Subcutaneous abdominal adipose tissue (tissue), 5 donors: ENCODE measurements at regions not wholly inside any gene's neighbourhood (a gene's known extent, or its start where the extent isn't known, plus 50 kb on each side); places are given as distances from the start of the nearest gene placed in this dataset.

Experiments used
- H3K27ac ChIP-seq: one replicate; pipeline ENCODE4 v1.7.0; 2013; ENCODE audit warnings: low read depth, mild to moderate bottlenecking, inconsistent platforms, low read length, moderate library complexity
- H3K27me3 ChIP-seq, 5 donors: one replicate each; pipeline ENCODE4 v1.7.0; 2013; ENCODE audit warnings: low read length in 5 of 5, inconsistent platforms in 1 of 5; ENCODE audit not compliant: control insufficient read depth in 5 of 5, insufficient read depth in 4 of 5
- H3K36me3 ChIP-seq, 5 donors: one replicate each; pipeline ENCODE4 v1.7.0; 2013; ENCODE audit warnings: low read length in 5 of 5; ENCODE audit not compliant: control insufficient read depth in 5 of 5, insufficient read depth in 5 of 5
- H3K4me1 ChIP-seq, 5 donors: one replicate each; pipeline ENCODE4 v1.7.0; 2013; ENCODE audit warnings: low read length in 5 of 5, mild to moderate bottlenecking in 3 of 5, moderate library complexity in 1 of 5; ENCODE audit not compliant: control insufficient read depth in 5 of 5, insufficient read depth in 5 of 5
- H3K4me3 ChIP-seq, 5 donors: one replicate each; pipeline ENCODE4 v1.7.0; 2013; ENCODE audit warnings: low read length in 5 of 5, low read depth in 1 of 5
- H3K9ac ChIP-seq, 5 donors: one replicate each; pipeline ENCODE4 v1.7.0; 2013; ENCODE audit warnings: low read length in 5 of 5, mild to moderate bottlenecking in 4 of 5, moderate library complexity in 3 of 5
- H3K9me3 ChIP-seq, 5 donors: one replicate each; pipeline ENCODE4 v1.7.0; 2013; ENCODE audit warnings: low read length in 5 of 5; ENCODE audit not compliant: control insufficient read depth in 5 of 5
- donor health status: healthy.
- donor health status: healthy.
- donor health status: healthy.
- donor health status: healthy.
- donor health status: healthy.

- H3K9ac ChIP-seq = no peak overlapping the region
- H3K27ac ChIP-seq = no peak overlapping the region
- peaks cover 0 to 24% (median 14%) of the 10 kb centered on the region in 5 donors for H3K4me1 ChIP-seq
- no peak overlapping the region for H3K4me3 ChIP-seq
- no peaks in the 10 kb centered on the region for H3K36me3 ChIP-seq
- peaks cover 0 to 2% (median 0%) of the 10 kb centered on the region in 5 donors for H3K27me3 ChIP-seq
- no peaks in the 10 kb centered on the region for H3K9me3 ChIP-seq
Measured at GRCh38 chr10:33126742-33127141, 168.7 kb upstream of the ITGB1 start.

- Histone ChIP-seq H3K36me3 (no peaks in the 10 kb centered on the region), H3K4me1 (peaks cover 0 to 24% (median 14%) of the 10 kb centered on the region in 5 donors), H3K4me3 (no peak overlapping the region), H3K9ac (no peak overlapping the region), H3K9me3 (no peaks in the 10 kb centered on the region), H3K27me3 (peaks cover 0 to 2% (median 0%) of the 10 kb centered on the region in 5 donors), H3K27ac (no peak overlapping the region)
Measured at GRCh38 chr10:33125522-33126517, 167.8 kb upstream of the ITGB1 start.

DNA sequence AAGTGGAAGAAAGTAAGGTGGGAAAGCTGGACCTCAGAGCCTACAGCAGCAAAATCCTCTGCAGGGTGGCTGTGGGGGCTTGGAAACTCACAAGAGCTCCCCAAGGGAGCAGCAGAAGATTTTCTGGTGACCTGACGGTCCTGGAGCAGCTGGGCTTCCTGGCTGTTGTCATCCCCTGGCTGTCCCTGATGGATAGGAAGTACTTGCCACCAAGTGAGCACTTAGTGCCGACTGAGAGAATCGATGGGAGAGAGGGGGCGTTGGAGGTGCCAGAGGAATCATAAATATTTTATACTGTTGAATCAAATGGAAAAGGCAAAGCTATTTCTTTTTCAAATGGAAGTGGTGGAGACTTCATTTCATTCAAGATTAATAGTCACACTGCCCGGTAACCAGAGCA lies 167.1 kb upstream of the ITGB1 start:
- H3K4me3 ChIP-seq = no peak overlapping the region
- peaks cover 0 to 2% (median 0%) of the 10 kb centered on the region in 5 donors for H3K27me3 ChIP-seq
- H3K9me3 ChIP-seq = no peaks in the 10 kb centered on the region
- no peak overlapping the region for H3K9ac ChIP-seq
- H3K36me3 ChIP-seq = no peaks in the 10 kb centered on the region
- peaks cover 0 to 24% (median 13%) of the 10 kb centered on the region in 5 donors for H3K4me1 ChIP-seq
- H3K27ac ChIP-seq = no peak overlapping the region

GRCh38 chr10:33123680-33124079 lies 165.7 kb upstream of the ITGB1 start:
- H3K4me1 ChIP-seq = peaks cover 0 to 16% (median 0%) of the 10 kb centered on the region in 5 donors
- H3K36me3 ChIP-seq = no peaks in the 10 kb centered on the region
- H3K27me3 ChIP-seq = peaks cover 0 to 2% (median 0%) of the 10 kb centered on the region in 5 donors
- no peak overlapping the region for H3K9ac ChIP-seq
- no peaks in the 10 kb centered on the region for H3K9me3 ChIP-seq
- no peak overlapping the region for H3K4me3 ChIP-seq
- no peak overlapping the region for H3K27ac ChIP-seq

DNA sequence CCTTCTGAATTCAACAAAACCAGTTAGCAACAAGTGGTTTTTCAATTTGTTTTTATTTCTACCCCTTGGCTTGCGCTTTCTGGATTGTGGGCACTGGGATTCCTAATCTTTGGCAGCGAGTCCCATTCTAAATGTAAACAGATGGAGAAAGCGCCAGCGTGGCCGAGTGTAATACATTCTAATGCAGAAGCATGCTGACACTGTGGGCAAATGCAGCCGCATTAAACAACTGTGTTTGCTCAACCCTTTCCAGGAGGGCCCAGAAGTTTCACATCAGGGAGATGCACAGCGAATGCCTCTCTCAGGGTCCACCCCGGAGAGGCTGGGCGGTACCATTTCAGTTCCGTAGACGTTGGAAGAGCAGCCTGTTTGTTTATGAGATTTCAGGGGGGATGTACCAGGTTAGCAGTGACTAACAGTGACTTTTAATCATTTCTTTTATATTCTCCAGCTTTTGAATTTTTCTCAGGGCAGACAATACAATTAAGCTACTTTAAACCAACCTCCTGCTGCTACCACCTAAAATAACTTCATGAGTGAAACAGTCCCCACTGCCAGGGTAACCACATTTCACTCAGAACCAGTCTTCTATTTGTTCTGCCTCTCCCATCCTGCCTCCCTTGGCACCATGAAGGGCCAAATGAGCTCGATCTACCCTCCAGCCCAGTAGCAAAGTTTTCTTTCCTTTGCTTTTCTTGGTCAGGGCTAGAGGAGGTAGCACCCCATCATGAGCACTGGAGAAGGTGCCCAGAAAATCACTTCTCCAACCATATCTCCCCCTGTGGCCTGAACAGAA lies 164.2 kb upstream of the ITGB1 start:
- H3K27ac ChIP-seq = no peak overlapping the region
- peaks cover 0 to 2% (median 0%) of the 10 kb centered on the region in 5 donors for H3K27me3 ChIP-seq
- no peak overlapping the region for H3K9ac ChIP-seq
- H3K4me1 ChIP-seq = peaks cover 0 to 16% (median 0%) of the 10 kb centered on the region in 5 donors
- H3K36me3 ChIP-seq = no peaks in the 10 kb centered on the region
- H3K9me3 ChIP-seq = no peaks in the 10 kb centered on the region
- H3K4me3 ChIP-seq = no peak overlapping the region

DNA sequence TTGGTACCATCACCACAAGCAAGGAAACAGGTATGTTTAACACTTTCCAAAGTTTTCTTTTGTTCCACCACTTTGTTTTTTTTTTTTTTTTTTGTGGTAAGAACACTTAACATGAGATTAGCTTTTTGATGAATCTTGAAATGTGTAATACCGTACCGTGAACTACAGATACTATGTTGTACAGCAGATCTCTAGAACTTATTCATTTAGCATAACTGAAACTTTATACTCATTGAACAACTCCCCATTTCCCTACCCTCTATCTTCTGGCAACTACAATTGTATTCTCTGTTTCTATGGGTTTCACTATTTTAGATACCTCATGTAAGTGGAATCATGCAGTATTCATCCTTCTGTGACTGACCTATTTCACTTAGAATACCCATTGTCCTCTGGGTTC lies 162.7 kb upstream of the ITGB1 start:
- Histone ChIP-seq H3K27me3 (peaks cover 0 to 2% (median 0%) of the 10 kb centered on the region in 5 donors), H3K9ac (no peak overlapping the region), H3K36me3 (no peaks in the 10 kb centered on the region), H3K4me3 (no peak overlapping the region), H3K9me3 (no peaks in the 10 kb centered on the region), H3K27ac (no peak overlapping the region), H3K4me1 (peaks cover 0 to 18% (median 0%) of the 10 kb centered on the region in 5 donors)

DNA sequence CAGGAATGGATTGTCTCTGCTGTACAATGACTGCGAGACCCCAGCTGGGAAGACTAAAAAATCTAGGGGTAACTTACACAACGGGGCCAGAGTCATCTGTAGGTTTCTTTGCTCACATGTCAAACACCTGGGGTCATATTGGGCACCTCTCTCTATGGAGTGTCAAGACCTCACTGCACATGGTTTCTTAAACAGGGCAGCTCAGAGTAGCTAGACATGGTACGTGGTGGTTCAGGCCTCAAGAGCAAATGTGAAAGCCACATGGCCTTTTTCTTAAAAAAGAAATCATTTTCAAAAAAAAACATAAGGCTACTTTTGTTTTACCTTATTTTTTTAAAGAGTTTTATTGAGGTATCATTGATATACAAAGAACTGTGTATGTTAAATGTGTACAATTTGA lies 162.2 kb upstream of the ITGB1 start:
- H3K36me3 ChIP-seq = no peaks in the 10 kb centered on the region
- H3K27ac ChIP-seq = no peak overlapping the region
- H3K9ac ChIP-seq = no peak overlapping the region
- H3K4me3 ChIP-seq = no peak overlapping the region
- no peaks in the 10 kb centered on the region for H3K27me3 ChIP-seq
- H3K4me1 ChIP-seq = peaks cover 0 to 15% (median 0%) of the 10 kb centered on the region in 5 donors
- H3K9me3 ChIP-seq = no peaks in the 10 kb centered on the region

GRCh38 chr10:33117816-33118215 lies 159.8 kb upstream of the ITGB1 start:
- H3K4me1 ChIP-seq = peaks cover 0 to 30% (median 8%) of the 10 kb centered on the region in 5 donors
- H3K4me3 ChIP-seq = no peak overlapping the region
- H3K27me3 ChIP-seq = no peaks in the 10 kb centered on the region
- no peak overlapping the region for H3K27ac ChIP-seq
- H3K9me3 ChIP-seq = no peaks in the 10 kb centered on the region
- H3K9ac ChIP-seq = no peak overlapping the region
- no peaks in the 10 kb centered on the region for H3K36me3 ChIP-seq

DNA sequence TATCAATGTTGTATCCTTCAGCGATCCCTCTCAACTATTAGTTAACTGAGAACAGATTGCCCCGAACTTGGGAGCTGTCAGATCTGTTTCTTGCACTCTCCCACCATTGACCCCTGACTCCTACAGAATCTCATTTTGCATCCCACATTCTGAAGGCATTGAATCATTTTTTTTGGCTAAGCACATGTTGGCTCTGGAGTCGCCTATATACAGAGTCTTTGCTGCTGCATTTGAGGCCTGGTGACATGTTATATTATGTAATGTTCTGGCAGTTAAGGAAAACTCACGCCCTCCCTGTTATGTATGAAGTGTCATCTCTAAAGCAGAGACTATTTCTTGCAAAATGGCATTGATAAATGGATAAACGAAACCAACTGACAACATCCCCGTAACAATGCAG lies 159.2 kb upstream of the ITGB1 start:
- Histone ChIP-seq H3K9ac (no peak overlapping the region), H3K27ac (no peak overlapping the region), H3K27me3 (no peaks in the 10 kb centered on the region), H3K4me3 (no peak overlapping the region), H3K36me3 (no peaks in the 10 kb centered on the region), H3K4me1 (peaks cover 0 to 32% (median 8%) of the 10 kb centered on the region in 5 donors), H3K9me3 (no peaks in the 10 kb centered on the region)
